Testis (tissue), 2 donors: ENCODE measurements at regions not wholly inside any gene's neighbourhood (a gene's known extent, or its start where the extent isn't known, plus 50 kb on each side); places are given as distances from the start of the nearest gene placed in this dataset.

Experiments
- DNase-seq: peaks from one replicate; pipeline ENCODE4 v3.0.0-alpha.2; 2019
- H3K27ac ChIP-seq, 2 donors: fragments of 200-600 bp; sonication (generic); one replicate each; pipeline ENCODE4 v1.5.1; 2019
- H3K27me3 ChIP-seq: fragments of 200-600 bp; sonication (generic); one replicate; pipeline ENCODE4 v1.5.1; 2019
- H3K36me3 ChIP-seq: fragments of 200-600 bp; sonication (generic); one replicate; pipeline ENCODE4 v1.5.1; 2017; ENCODE audit warnings: low read depth; ENCODE audit errors: missing control alignments
- H3K4me1 ChIP-seq: fragments of 200-600 bp; sonication (generic); one replicate; pipeline ENCODE4 v1.5.1; 2019
- H3K4me3 ChIP-seq, 2 donors: fragments of 200-600 bp; sonication (generic); one replicate each; pipeline ENCODE4 v1.5.1; 2017 to 2019
- H3K9me3 ChIP-seq: fragments of 200-600 bp; sonication (generic); one replicate; pipeline ENCODE4 v1.5.1; 2017
- POLR2A ChIP-seq: fragments of 450-650 bp; IDR thresholded peaks from one replicate; pipeline ENCODE4 v1.6.1; 2017; ENCODE audit warnings: antibody characterized with exemption, mild to moderate bottlenecking, moderate library complexity
- WGBS, 2 donors: methylation state at CpG; one replicate each; pipeline ENCODE4 v1.1.5; 2018; 5-methylcytosine and 5-hydroxymethylcytosine counted together
- intact Hi-C: fragments of 100-400 bp; cut with DNase I; formaldehyde crosslinking; loops from one replicate; pipeline ENCODE4 v1.15.1; 2023; ENCODE audit warnings: low total_unique reads
- TF ChIP-seq, protein P1 (sequence below), 3 experiments: fragments of 450-650 bp in 2 of 3; fragments of 200-600 bp in 1 of 3; sonication (generic) in 1 of 3; IDR thresholded peaks; one replicate each; pipeline ENCODE4 v1.5.1; 2016 to 2019; ENCODE audit warnings: antibody characterized with exemption in 3 of 3, mild to moderate bottlenecking in 2 of 3, moderate library complexity in 1 of 3

- DNase-seq, result no peak
- TF ChIP-seq, protein P1, sequence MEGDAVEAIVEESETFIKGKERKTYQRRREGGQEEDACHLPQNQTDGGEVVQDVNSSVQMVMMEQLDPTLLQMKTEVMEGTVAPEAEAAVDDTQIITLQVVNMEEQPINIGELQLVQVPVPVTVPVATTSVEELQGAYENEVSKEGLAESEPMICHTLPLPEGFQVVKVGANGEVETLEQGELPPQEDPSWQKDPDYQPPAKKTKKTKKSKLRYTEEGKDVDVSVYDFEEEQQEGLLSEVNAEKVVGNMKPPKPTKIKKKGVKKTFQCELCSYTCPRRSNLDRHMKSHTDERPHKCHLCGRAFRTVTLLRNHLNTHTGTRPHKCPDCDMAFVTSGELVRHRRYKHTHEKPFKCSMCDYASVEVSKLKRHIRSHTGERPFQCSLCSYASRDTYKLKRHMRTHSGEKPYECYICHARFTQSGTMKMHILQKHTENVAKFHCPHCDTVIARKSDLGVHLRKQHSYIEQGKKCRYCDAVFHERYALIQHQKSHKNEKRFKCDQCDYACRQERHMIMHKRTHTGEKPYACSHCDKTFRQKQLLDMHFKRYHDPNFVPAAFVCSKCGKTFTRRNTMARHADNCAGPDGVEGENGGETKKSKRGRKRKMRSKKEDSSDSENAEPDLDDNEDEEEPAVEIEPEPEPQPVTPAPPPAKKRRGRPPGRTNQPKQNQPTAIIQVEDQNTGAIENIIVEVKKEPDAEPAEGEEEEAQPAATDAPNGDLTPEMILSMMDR (IDR thresholded peaks at IDR 0.05), result no peak
- TF ChIP-seq POLR2A, result no peak
- no peak overlapping the region for H3K27ac ChIP-seq
- H3K4me3 ChIP-seq, result no peak overlapping the region
- H3K36me3 ChIP-seq, result no peaks in the 10 kb centered on the region
- H3K4me1 ChIP-seq, result no peaks in the 10 kb centered on the region
- no peaks in the 10 kb centered on the region for H3K9me3 ChIP-seq
- intact Hi-C loops, result loop anchor here (10.0 kb wide), 1 partner anchor 535 kb away; no protein-coding TSS in a partner anchor
- WGBS, 2 donors, result 95 to 100% methylated on average over 1 of the region's 1 CpG
- no peaks in the 10 kb centered on the region for H3K27me3 ChIP-seq
Measured at GRCh38 chr12:59080101-59080500, 159.8 kb upstream of the LRIG3 start.

DNA sequence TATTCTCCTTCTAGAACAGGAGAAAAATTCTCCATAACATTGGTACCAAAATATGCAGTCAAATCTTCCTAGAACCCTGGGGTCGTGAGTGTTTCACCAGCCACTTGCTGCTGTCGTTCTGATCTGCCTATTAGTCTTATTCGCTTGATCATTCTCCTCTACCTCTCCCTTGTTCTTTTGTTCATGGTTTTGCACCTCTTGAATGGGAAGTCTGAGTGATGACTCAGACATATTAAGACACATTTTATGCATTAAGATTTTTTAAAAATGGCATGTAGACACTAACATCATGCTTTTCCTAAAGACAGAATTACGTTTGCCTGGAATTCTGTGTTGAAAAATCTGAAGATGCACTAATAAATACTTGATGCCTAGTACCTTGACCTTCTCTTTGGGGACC, 159.2 kb upstream of the LRIG3 start:
- no peak overlapping the region for H3K4me3 ChIP-seq
- no peak for TF ChIP-seq POLR2A
- TF ChIP-seq, protein P1 (IDR thresholded peaks at IDR 0.05), result no peak
- H3K27ac ChIP-seq, result no peak overlapping the region
- no peaks in the 10 kb centered on the region for H3K4me1 ChIP-seq
- DNase-seq, result no peak
- 82% methylated on average over 4 of the region's 4 CpGs for WGBS, 2 donors
- no peaks in the 10 kb centered on the region for H3K27me3 ChIP-seq
- H3K9me3 ChIP-seq, result no peaks in the 10 kb centered on the region
- intact Hi-C loops, result no loop called here
- H3K36me3 ChIP-seq, result no peaks in the 10 kb centered on the region

- TF ChIP-seq, protein P1 (IDR thresholded peaks at IDR 0.05), result no peak
- TF ChIP-seq POLR2A, result no peak
- no peaks in the 10 kb centered on the region for H3K9me3 ChIP-seq
- WGBS, 2 donors, result 67 to 80% methylated on average over 2 of the region's 2 CpGs
- H3K27ac ChIP-seq, result no peak overlapping the region
- no peak for DNase-seq
- H3K36me3 ChIP-seq, result no peaks in the 10 kb centered on the region
- H3K4me3 ChIP-seq, result no peak overlapping the region
- H3K27me3 ChIP-seq, result no peaks in the 10 kb centered on the region
- no peaks in the 10 kb centered on the region for H3K4me1 ChIP-seq
- intact Hi-C loops, result no loop called here
Measured at GRCh38 chr12:59079002-59079401, 158.7 kb upstream of the LRIG3 start.

DNA sequence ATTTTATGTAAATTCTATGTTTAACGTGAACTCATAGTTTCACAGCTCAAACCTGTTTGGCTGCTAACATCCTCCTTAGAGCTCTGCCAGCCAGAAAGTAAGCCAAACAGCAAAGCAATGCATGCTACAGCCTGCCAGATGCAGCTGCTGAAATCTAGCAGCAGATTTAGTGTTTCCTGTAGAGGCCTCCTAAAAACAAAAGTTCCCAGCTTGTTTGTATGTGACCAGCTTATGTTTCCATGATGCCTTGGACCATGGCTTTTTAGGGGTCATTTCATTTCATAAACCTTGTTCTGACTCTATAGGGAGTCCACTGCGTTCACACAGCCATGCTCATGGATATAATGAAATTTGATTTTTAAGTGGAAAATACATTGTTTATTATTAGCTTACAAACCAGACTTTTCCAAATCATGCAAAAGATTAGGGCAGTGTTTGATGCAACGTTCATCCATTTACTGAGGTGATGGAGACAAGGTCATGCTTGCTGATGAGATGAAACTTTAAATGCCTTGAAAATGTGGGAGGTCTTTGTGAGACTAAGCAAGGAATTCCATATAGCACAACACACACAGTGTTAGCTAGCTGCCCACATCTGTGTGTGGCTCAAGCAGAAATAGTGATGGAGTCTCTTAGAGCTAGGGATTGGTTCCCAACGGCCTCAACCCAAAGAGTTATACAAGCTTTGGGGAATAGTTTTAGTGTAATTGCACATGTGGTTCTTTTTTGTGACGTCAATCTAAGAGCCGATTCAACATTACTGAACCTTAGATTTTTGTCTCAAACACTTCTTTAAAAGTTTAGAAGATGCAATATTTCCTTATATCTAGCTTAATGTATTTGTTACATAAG, 157.5 kb upstream of the LRIG3 start:
- no peaks in the 10 kb centered on the region for H3K27me3 ChIP-seq
- no peak for DNase-seq
- H3K36me3 ChIP-seq, result no peaks in the 10 kb centered on the region
- intact Hi-C loops, result no loop called here
- H3K27ac ChIP-seq, result no peak overlapping the region
- H3K4me3 ChIP-seq, result no peak overlapping the region
- WGBS, 2 donors, result 54 to 64% methylated on average over 6 of the region's 6 CpGs
- TF ChIP-seq, protein P1 (IDR thresholded peaks at IDR 0.05), result no peak
- no peak for TF ChIP-seq POLR2A
- H3K4me1 ChIP-seq, result no peaks in the 10 kb centered on the region
- H3K9me3 ChIP-seq, result no peaks in the 10 kb centered on the region

DNA sequence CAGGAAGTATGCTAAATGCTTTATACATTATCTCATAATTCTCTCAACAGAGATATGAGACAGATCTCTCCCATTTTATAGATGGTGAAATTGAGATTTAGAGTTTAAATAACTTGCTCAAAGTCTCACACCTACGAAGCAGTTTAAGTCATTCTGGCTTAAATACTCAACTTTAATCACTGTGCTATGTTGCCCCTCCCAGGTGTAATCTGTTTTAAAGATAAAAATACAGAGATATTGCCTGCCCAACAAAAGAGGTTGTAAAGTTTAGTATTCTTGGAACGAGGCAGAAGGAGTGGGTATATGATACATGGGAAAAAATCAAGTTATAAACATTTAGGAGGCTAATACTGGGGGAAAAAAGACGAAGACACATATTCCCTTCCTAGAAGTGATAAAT, 156.8 kb upstream of the LRIG3 start:
- TF ChIP-seq POLR2A, result no peak
- TF ChIP-seq, protein P1 (IDR thresholded peaks at IDR 0.05), result no peak
- Histone ChIP-seq H3K4me1 (no peaks in the 10 kb centered on the region), H3K4me3 (no peak overlapping the region), H3K27me3 (no peaks in the 10 kb centered on the region), H3K9me3 (no peaks in the 10 kb centered on the region), H3K27ac (no peak overlapping the region), H3K36me3 (no peaks in the 10 kb centered on the region)
- intact Hi-C loops, result no loop called here
- DNase-seq, result no peak
- 74 to 76% methylated on average over 3 of the region's 3 CpGs for WGBS, 2 donors
